Neuronal stem cell (in vitro differentiated cells): ENCODE measurements at regions not wholly inside any gene's neighbourhood (a gene's known extent, or its start where the extent isn't known, plus 50 kb on each side); places are given as distances from the start of the nearest gene placed in this dataset.

Source experiments
- DNase-seq: peaks from one replicate; pipeline ENCODE4 v3.0.0-alpha.2; 2013; ENCODE audit warnings: low spot score
- H2AFZ ChIP-seq: one replicate; pipeline ENCODE4 v1.6.1; 2013; ENCODE audit warnings: mild to moderate bottlenecking, low read length, inconsistent platforms
- H2AK5ac ChIP-seq: 2 replicates; pipeline ENCODE4 v1.6.1; 2013; ENCODE audit warnings: low read depth, mild to moderate bottlenecking, inconsistent platforms, low read length, moderate library complexity, mixed read lengths
- H2BK120ac ChIP-seq: 2 replicates; pipeline ENCODE4 v1.6.1; 2013; ENCODE audit warnings: low read depth, mild to moderate bottlenecking, inconsistent platforms, low read length, moderate library complexity, mixed read lengths
- H2BK12ac ChIP-seq: one replicate; pipeline ENCODE4 v1.6.1; 2013; ENCODE audit warnings: low read length, inconsistent platforms
- H2BK15ac ChIP-seq: 2 replicates; pipeline ENCODE4 v1.6.1; 2013; ENCODE audit warnings: mild to moderate bottlenecking, low read length, inconsistent platforms, mixed read lengths
- H2BK5ac ChIP-seq: one replicate; pipeline ENCODE4 v1.6.1; 2013; ENCODE audit warnings: inconsistent platforms, mild to moderate bottlenecking, low read length, moderate library complexity
- H3K14ac ChIP-seq: one replicate; pipeline ENCODE4 v1.6.1; 2013; ENCODE audit warnings: low read length, inconsistent platforms
- H3K18ac ChIP-seq: 2 replicates; pipeline ENCODE4 v1.6.1; 2013; ENCODE audit warnings: low read length, inconsistent platforms
- H3K23ac ChIP-seq: 2 replicates; pipeline ENCODE4 v1.6.1; 2013; ENCODE audit warnings: low read depth, mild to moderate bottlenecking, mixed read lengths, low read length, inconsistent platforms; ENCODE audit not compliant: poor library complexity
- H3K27ac ChIP-seq: replicated peaks from 3 replicates; pipeline ENCODE4 v1.5.1; 2013; ENCODE audit warnings: low read length, inconsistent platforms
- H3K27me3 ChIP-seq, 3 experiments: 2 replicates each; pipeline ENCODE4 v1.6.1; 2013; ENCODE audit warnings: low read length in 3 of 3, mild to moderate bottlenecking in 2 of 3, inconsistent platforms in 1 of 3, low read depth in 1 of 3, mixed read lengths in 1 of 3, moderate library complexity in 1 of 3; ENCODE audit not compliant: control insufficient read depth in 3 of 3, insufficient read depth in 3 of 3
- H3K36me3 ChIP-seq, 2 donors: replicated peaks in 1 of 2; 2 replicates each; pipeline ENCODE4 v1.6.1; 2013; ENCODE audit warnings: low read length in 2 of 2; ENCODE audit not compliant: control insufficient read depth in 2 of 2, insufficient read depth in 2 of 2
- H3K4ac ChIP-seq: 2 replicates; pipeline ENCODE4 v1.6.1; 2013; ENCODE audit warnings: inconsistent platforms, mild to moderate bottlenecking, low read length, moderate library complexity
- H3K4me1 ChIP-seq, 2 donors: 1 replicate in 1 of 2; 2 replicates in 1 of 2; pipeline ENCODE4 v1.6.1; 2013; ENCODE audit warnings: low read length in 2 of 2, low read depth in 1 of 2; ENCODE audit not compliant: control insufficient read depth in 2 of 2, insufficient read depth in 1 of 2
- H3K4me2 ChIP-seq: one replicate; pipeline ENCODE4 v1.6.1; 2013; ENCODE audit warnings: mild to moderate bottlenecking, low read length, inconsistent platforms; ENCODE audit not compliant: insufficient read depth, poor library complexity, severe bottlenecking
- H3K4me3 ChIP-seq, 2 donors: 2 replicates each; pipeline ENCODE4 v1.5.1; 2013; ENCODE audit warnings: low read length in 2 of 2, mild to moderate bottlenecking in 2 of 2, inconsistent platforms in 1 of 2, moderate library complexity in 1 of 2
- H3K79me1 ChIP-seq: one replicate; pipeline ENCODE4 v1.6.1; 2013; ENCODE audit warnings: low read depth, mild to moderate bottlenecking, inconsistent platforms, low read length, moderate library complexity
- H3K9ac ChIP-seq: one replicate; pipeline ENCODE4 v1.6.1; 2013; ENCODE audit warnings: mild to moderate bottlenecking, low read depth, low read length, inconsistent platforms; ENCODE audit not compliant: poor library complexity
- H3K9me3 ChIP-seq, 2 donors: replicated peaks in 1 of 2; 2 replicates each; pipeline versions ENCODE3 to v1.6.1; 2013; ENCODE audit warnings: low read length in 2 of 2, mild to moderate bottlenecking in 2 of 2, inconsistent platforms in 1 of 2, low read depth in 1 of 2, mixed read lengths in 1 of 2, moderate library complexity in 1 of 2; ENCODE audit not compliant: control insufficient read depth in 2 of 2, insufficient read depth in 1 of 2
- H4K8ac ChIP-seq: one replicate; pipeline ENCODE4 v1.6.1; 2013; ENCODE audit warnings: low read depth, mild to moderate bottlenecking, inconsistent platforms, low read length, moderate library complexity
- H4K91ac ChIP-seq: one replicate; pipeline ENCODE4 v1.6.1; 2013; ENCODE audit warnings: low read length, low read depth, mild to moderate bottlenecking, inconsistent platforms; ENCODE audit not compliant: poor library complexity
- WGBS, 2 donors: extraction: QIAGEN DNeasy Blood & Tissue Kit; methylation state at CpG; one replicate each; pipeline ENCODE4 v1.1.7; 2013; ENCODE audit warnings: missing lambda C conversion rate in 2 of 2, mixed read lengths in 1 of 2; ENCODE audit not compliant: insufficient read length in 2 of 2, insufficient replicate concordance in 1 of 2; ENCODE audit errors: extremely low coverage in 2 of 2; 5-methylcytosine and 5-hydroxymethylcytosine counted together

- H3K4me2 ChIP-seq = no peak overlapping the region
- no peak overlapping the region for H3K4me3 ChIP-seq
- no peaks in the 10 kb centered on the region for H3K4me1 ChIP-seq
- H3K27ac ChIP-seq = no peak overlapping the region
- no peak overlapping the region for H2BK120ac ChIP-seq
- H3K36me3 ChIP-seq = no peaks in the 10 kb centered on the region
- H2BK5ac ChIP-seq = no peak overlapping the region
- no peak overlapping the region for H2BK12ac ChIP-seq
- H4K91ac ChIP-seq = no peak overlapping the region
- no peak overlapping the region for H3K4ac ChIP-seq
- no peaks in the 10 kb centered on the region for H3K9me3 ChIP-seq
- H3K18ac ChIP-seq = no peak overlapping the region
- H2AK5ac ChIP-seq = no peak overlapping the region
- no peak overlapping the region for H4K8ac ChIP-seq
- H3K79me1 ChIP-seq = no peaks in the 10 kb centered on the region
- H3K23ac ChIP-seq = no peak overlapping the region
- no peak overlapping the region for H2AFZ ChIP-seq
- H2BK15ac ChIP-seq = no peak overlapping the region
- H3K14ac ChIP-seq = no peak overlapping the region
- WGBS, 2 donors = no CpG with 5 or more reads among the region's 2 CpGs
- no peak for DNase-seq
- no peaks in the 10 kb centered on the region for H3K27me3 ChIP-seq
- no peak overlapping the region for H3K9ac ChIP-seq
Measured at GRCh38 chr5:122236270-122237040, 75.6 kb upstream of the SNCAIP start.

- no peak overlapping the region for H3K4me3 ChIP-seq
- H2AK5ac ChIP-seq = no peak overlapping the region
- no peak overlapping the region for H3K18ac ChIP-seq
- H3K79me1 ChIP-seq = no peaks in the 10 kb centered on the region
- H3K27me3 ChIP-seq = no peaks in the 10 kb centered on the region
- WGBS, 2 donors = no CpG with 5 or more reads among the region's 1 CpG
- H3K4ac ChIP-seq = no peak overlapping the region
- H4K8ac ChIP-seq = no peak overlapping the region
- no peaks in the 10 kb centered on the region for H3K9me3 ChIP-seq
- no peak overlapping the region for H3K4me2 ChIP-seq
- H2BK5ac ChIP-seq = no peak overlapping the region
- no peak overlapping the region for H2BK120ac ChIP-seq
- DNase-seq = no peak
- no peak overlapping the region for H2AFZ ChIP-seq
- no peak overlapping the region for H4K91ac ChIP-seq
- H3K36me3 ChIP-seq = no peaks in the 10 kb centered on the region
- no peak overlapping the region for H3K9ac ChIP-seq
- H3K4me1 ChIP-seq = no peaks in the 10 kb centered on the region
- H2BK12ac ChIP-seq = no peak overlapping the region
- H3K14ac ChIP-seq = no peak overlapping the region
- H3K23ac ChIP-seq = no peak overlapping the region
- H2BK15ac ChIP-seq = no peak overlapping the region
- H3K27ac ChIP-seq = no peak overlapping the region
Measured at GRCh38 chr5:122237906-122238305, 74.1 kb upstream of the SNCAIP start.

GRCh38 chr5:122252319-122252718 is 59.7 kb upstream of the SNCAIP start:
- Histone ChIP-seq H3K14ac (no peak overlapping the region), H2AFZ (peak overlapping the region; percentile 23), H3K4ac (no peak overlapping the region), H3K9me3 (peaks cover 0 to 4% of the 10 kb centered on the region in 2 donors), H3K27ac (no peak overlapping the region), H3K36me3 (no peaks in the 10 kb centered on the region), H3K4me3 (no peak overlapping the region), H3K9ac (no peak overlapping the region), H3K27me3 (no peaks in the 10 kb centered on the region), H2BK15ac (no peak overlapping the region), H2BK12ac (no peak overlapping the region), H4K8ac (no peak overlapping the region), H2BK5ac (no peak overlapping the region), H4K91ac (no peak overlapping the region), H3K23ac (no peak overlapping the region), H3K18ac (no peak overlapping the region), H2BK120ac (no peak overlapping the region), H3K79me1 (no peaks in the 10 kb centered on the region), H3K4me2 (no peak overlapping the region), H3K4me1 (peaks cover 0 to 2% of the 10 kb centered on the region in 2 donors), H2AK5ac (no peak overlapping the region)
- no CpG with 5 or more reads among the region's 4 CpGs for WGBS, 2 donors
- DNase-seq = no peak

- DNase-seq = no peak
- Histone ChIP-seq H3K9me3 (peaks cover 0 to 4% of the 10 kb centered on the region in 2 donors), H2AK5ac (no peak overlapping the region), H3K27me3 (no peaks in the 10 kb centered on the region), H2BK12ac (no peak overlapping the region), H3K4me2 (no peak overlapping the region), H2BK15ac (no peak overlapping the region), H4K91ac (no peak overlapping the region), H3K14ac (no peak overlapping the region), H3K27ac (no peak overlapping the region), H3K79me1 (no peaks in the 10 kb centered on the region), H3K4ac (no peak overlapping the region), H2BK120ac (no peak overlapping the region), H3K18ac (no peak overlapping the region), H3K9ac (no peak overlapping the region), H3K36me3 (no peaks in the 10 kb centered on the region), H2AFZ (no peak overlapping the region), H3K4me1 (peaks cover 0 to 2% of the 10 kb centered on the region in 2 donors), H4K8ac (no peak overlapping the region), H2BK5ac (no peak overlapping the region), H3K4me3 (no peak overlapping the region), H3K23ac (no peak overlapping the region)
Measured at GRCh38 chr5:122253794-122254193, 58.2 kb upstream of the SNCAIP start.
